ENCODE measurements at regions not wholly inside any gene's neighbourhood (a gene's known extent, or its start where the extent isn't known, plus 50 kb on each side); places are given as distances from the start of the nearest gene placed in this dataset.

DNA sequence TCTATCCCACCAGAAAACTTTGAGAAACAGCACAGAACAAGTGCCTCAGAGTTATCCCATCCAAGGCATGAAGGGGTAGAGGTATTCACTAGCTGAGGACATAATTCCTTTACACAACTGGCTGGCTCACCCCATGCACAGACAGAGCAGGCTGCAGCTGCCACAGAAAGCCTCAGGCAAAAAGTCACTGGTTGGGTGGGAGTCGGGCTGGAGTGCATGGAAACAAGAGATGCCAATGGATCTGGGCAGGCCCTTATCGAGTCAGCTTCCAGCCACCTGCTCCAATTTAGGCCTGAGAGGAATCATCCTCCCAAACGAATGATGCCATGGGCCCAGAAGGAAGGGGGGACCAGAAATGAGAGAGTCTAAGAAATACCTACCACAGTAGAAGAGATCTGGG is 83.0 kb downstream of the RSL24D1 start:
- Histone ChIP-seq H3K14ac (ENCODE audit: low read length) (no peak overlapping the region), H3K23ac (ENCODE audit: low read depth, low read length, poor library complexity) (no peak overlapping the region), H3K18ac (ENCODE audit: low read length) (no peak overlapping the region), H2BK120ac (ENCODE audit: low read depth, low read length) (no peak overlapping the region), H4K91ac (ENCODE audit: low read depth, low read length, poor library complexity) (no peak overlapping the region), H3K4ac (ENCODE audit: low read length) (no peak overlapping the region), H2BK5ac (ENCODE audit: low read length) (no peak overlapping the region), H3K9me3 (replicated peaks in 1 of 2; ENCODE audit: control insufficient read depth in 2 of 2, insufficient read depth in 1 of 2, low read depth in 1 of 2, low read length in 2 of 2) (no peaks in the 10 kb centered on the region), H2BK12ac (ENCODE audit: low read length) (no peak overlapping the region), H3K9ac (ENCODE audit: low read depth, low read length, poor library complexity) (no peak overlapping the region), H3K4me2 (ENCODE audit: insufficient read depth, low read length, poor library complexity, severe bottlenecking) (no peak overlapping the region), H3K4me3 (ENCODE audit: low read length in 2 of 2) (no peak overlapping the region), H3K36me3 (replicated peaks in 1 of 2; ENCODE audit: control insufficient read depth in 2 of 2, insufficient read depth in 2 of 2, low read length in 2 of 2) (no peaks in the 10 kb centered on the region), H2AK5ac (ENCODE audit: low read depth, low read length) (no peak overlapping the region), H3K27me3 (ENCODE audit: control insufficient read depth in 3 of 3, insufficient read depth in 3 of 3, low read depth in 1 of 3, low read length in 3 of 3) (peaks cover 0 to 2% (median 0%) of the 10 kb centered on the region in 3 experiments), H3K79me1 (ENCODE audit: low read depth, low read length) (no peaks in the 10 kb centered on the region), H4K8ac (ENCODE audit: low read depth, low read length) (no peak overlapping the region), H2AFZ (ENCODE audit: low read length) (no peak overlapping the region), H2BK15ac (ENCODE audit: low read length) (no peak overlapping the region), H3K27ac (replicated peaks; ENCODE audit: low read length) (no peak overlapping the region), H3K4me1 (ENCODE audit: control insufficient read depth in 2 of 2, insufficient read depth in 1 of 2, low read depth in 1 of 2, low read length in 2 of 2) (no peaks in the 10 kb centered on the region)
- no CpG with 5 or more reads among the region's 3 CpGs for WGBS, 2 donors (ENCODE audit: extremely low coverage in 2 of 2, insufficient read length in 2 of 2, insufficient replicate concordance in 1 of 2)
- no peak for DNase-seq (ENCODE audit: low spot score)

DNA sequence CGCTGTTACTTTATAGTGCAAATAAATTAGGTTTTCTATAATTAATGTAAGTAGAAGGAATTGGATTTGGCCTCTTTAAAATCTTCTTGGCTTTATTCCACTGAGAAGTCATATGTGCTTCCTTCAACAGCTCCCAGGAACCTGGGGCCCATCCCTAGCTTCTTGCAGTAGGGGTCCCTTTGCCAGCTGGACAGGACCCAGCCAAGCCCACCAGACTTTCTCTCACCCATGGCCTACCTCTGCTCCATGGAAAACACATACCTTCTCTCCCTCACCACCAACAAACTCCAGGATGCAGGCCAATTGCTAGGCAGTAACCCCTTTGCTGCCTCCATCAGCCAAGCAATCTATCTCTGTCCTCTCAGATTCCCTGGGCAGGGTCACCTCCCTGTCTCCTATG is 84.0 kb downstream of the RSL24D1 start:
- H3K9ac ChIP-seq (ENCODE audit: low read depth, low read length, poor library complexity), result no peak overlapping the region
- H3K4me3 ChIP-seq (ENCODE audit: low read length in 2 of 2), result no peak overlapping the region
- no peak overlapping the region for H3K23ac ChIP-seq (ENCODE audit: low read depth, low read length, poor library complexity)
- no peak overlapping the region for H3K18ac ChIP-seq (ENCODE audit: low read length)
- peaks cover 0 to 6% of the 10 kb centered on the region in 2 donors for H3K4me1 ChIP-seq (ENCODE audit: control insufficient read depth in 2 of 2, insufficient read depth in 1 of 2, low read depth in 1 of 2, low read length in 2 of 2)
- H3K79me1 ChIP-seq (ENCODE audit: low read depth, low read length), result no peaks in the 10 kb centered on the region
- no peaks in the 10 kb centered on the region for H3K9me3 ChIP-seq (replicated peaks in 1 of 2; ENCODE audit: control insufficient read depth in 2 of 2, insufficient read depth in 1 of 2, low read depth in 1 of 2, low read length in 2 of 2)
- H3K14ac ChIP-seq (ENCODE audit: low read length), result no peak overlapping the region
- no peak for DNase-seq (ENCODE audit: low spot score)
- H2AFZ ChIP-seq (ENCODE audit: low read length), result no peak overlapping the region
- no CpG with 5 or more reads among the region's 1 CpG for WGBS, 2 donors (ENCODE audit: extremely low coverage in 2 of 2, insufficient read length in 2 of 2, insufficient replicate concordance in 1 of 2)
- no peak overlapping the region for H3K27ac ChIP-seq (replicated peaks; ENCODE audit: low read length)
- H3K27me3 ChIP-seq (ENCODE audit: control insufficient read depth in 3 of 3, insufficient read depth in 3 of 3, low read depth in 1 of 3, low read length in 3 of 3), result peaks cover 0 to 2% (median 0%) of the 10 kb centered on the region in 3 experiments
- H3K4me2 ChIP-seq (ENCODE audit: insufficient read depth, low read length, poor library complexity, severe bottlenecking), result no peak overlapping the region
- H2BK5ac ChIP-seq (ENCODE audit: low read length), result no peak overlapping the region
- H2AK5ac ChIP-seq (ENCODE audit: low read depth, low read length), result no peak overlapping the region
- H4K91ac ChIP-seq (ENCODE audit: low read depth, low read length, poor library complexity), result no peak overlapping the region
- no peak overlapping the region for H2BK120ac ChIP-seq (ENCODE audit: low read depth, low read length)
- no peaks in the 10 kb centered on the region for H3K36me3 ChIP-seq (replicated peaks in 1 of 2; ENCODE audit: control insufficient read depth in 2 of 2, insufficient read depth in 2 of 2, low read length in 2 of 2)
- no peak overlapping the region for H2BK15ac ChIP-seq (ENCODE audit: low read length)
- H2BK12ac ChIP-seq (ENCODE audit: low read length), result no peak overlapping the region
- no peak overlapping the region for H3K4ac ChIP-seq (ENCODE audit: low read length)
- no peak overlapping the region for H4K8ac ChIP-seq (ENCODE audit: low read depth, low read length)

DNA sequence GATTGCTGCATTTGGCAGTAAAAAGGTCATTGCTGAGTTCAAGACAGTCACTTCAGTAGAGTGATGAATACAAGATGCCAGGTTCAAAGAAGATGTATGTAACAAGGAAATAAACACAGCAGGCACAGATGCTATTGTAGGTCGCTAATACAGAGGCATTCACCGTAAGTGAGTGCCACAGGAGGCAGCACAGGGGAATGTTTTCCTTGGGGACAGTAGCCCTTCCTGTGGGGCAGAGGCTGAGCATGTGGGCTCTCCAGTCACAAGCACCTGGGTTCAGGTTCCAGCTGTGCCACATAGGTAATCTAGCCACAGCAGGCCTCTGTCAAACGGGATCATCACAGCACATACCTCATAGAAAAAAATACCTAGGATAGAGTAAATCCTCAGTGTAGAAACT is 86.3 kb downstream of the RSL24D1 start:
- Histone ChIP-seq H3K4me1 (ENCODE audit: control insufficient read depth in 2 of 2, insufficient read depth in 1 of 2, low read depth in 1 of 2, low read length in 2 of 2) (peaks cover 0 to 6% of the 10 kb centered on the region in 2 donors), H2BK5ac (ENCODE audit: low read length) (no peak overlapping the region), H2BK12ac (ENCODE audit: low read length) (no peak overlapping the region), H2AK5ac (ENCODE audit: low read depth, low read length) (no peak overlapping the region), H3K79me1 (ENCODE audit: low read depth, low read length) (no peaks in the 10 kb centered on the region), H3K14ac (ENCODE audit: low read length) (no peak overlapping the region), H3K27ac (replicated peaks; ENCODE audit: low read length) (no peak overlapping the region), H3K23ac (ENCODE audit: low read depth, low read length, poor library complexity) (no peak overlapping the region), H3K4me3 (ENCODE audit: low read length in 2 of 2) (no peak overlapping the region), H2BK120ac (ENCODE audit: low read depth, low read length) (no peak overlapping the region), H4K91ac (ENCODE audit: low read depth, low read length, poor library complexity) (no peak overlapping the region), H3K27me3 (ENCODE audit: control insufficient read depth in 3 of 3, insufficient read depth in 3 of 3, low read depth in 1 of 3, low read length in 3 of 3) (peaks cover 0 to 2% (median 0%) of the 10 kb centered on the region in 3 experiments), H3K36me3 (replicated peaks in 1 of 2; ENCODE audit: control insufficient read depth in 2 of 2, insufficient read depth in 2 of 2, low read length in 2 of 2) (no peaks in the 10 kb centered on the region), H3K9me3 (replicated peaks in 1 of 2; ENCODE audit: control insufficient read depth in 2 of 2, insufficient read depth in 1 of 2, low read depth in 1 of 2, low read length in 2 of 2) (no peaks in the 10 kb centered on the region), H4K8ac (ENCODE audit: low read depth, low read length) (no peak overlapping the region), H3K9ac (ENCODE audit: low read depth, low read length, poor library complexity) (no peak overlapping the region), H2AFZ (ENCODE audit: low read length) (no peak overlapping the region), H2BK15ac (ENCODE audit: low read length) (no peak overlapping the region), H3K18ac (ENCODE audit: low read length) (no peak overlapping the region), H3K4ac (ENCODE audit: low read length) (no peak overlapping the region), H3K4me2 (ENCODE audit: insufficient read depth, low read length, poor library complexity, severe bottlenecking) (no peak overlapping the region)
- no CpG with 5 or more reads among the region's 3 CpGs for WGBS, 2 donors (ENCODE audit: extremely low coverage in 2 of 2, insufficient read length in 2 of 2, insufficient replicate concordance in 1 of 2)
- DNase-seq (ENCODE audit: low spot score), result no peak

DNA sequence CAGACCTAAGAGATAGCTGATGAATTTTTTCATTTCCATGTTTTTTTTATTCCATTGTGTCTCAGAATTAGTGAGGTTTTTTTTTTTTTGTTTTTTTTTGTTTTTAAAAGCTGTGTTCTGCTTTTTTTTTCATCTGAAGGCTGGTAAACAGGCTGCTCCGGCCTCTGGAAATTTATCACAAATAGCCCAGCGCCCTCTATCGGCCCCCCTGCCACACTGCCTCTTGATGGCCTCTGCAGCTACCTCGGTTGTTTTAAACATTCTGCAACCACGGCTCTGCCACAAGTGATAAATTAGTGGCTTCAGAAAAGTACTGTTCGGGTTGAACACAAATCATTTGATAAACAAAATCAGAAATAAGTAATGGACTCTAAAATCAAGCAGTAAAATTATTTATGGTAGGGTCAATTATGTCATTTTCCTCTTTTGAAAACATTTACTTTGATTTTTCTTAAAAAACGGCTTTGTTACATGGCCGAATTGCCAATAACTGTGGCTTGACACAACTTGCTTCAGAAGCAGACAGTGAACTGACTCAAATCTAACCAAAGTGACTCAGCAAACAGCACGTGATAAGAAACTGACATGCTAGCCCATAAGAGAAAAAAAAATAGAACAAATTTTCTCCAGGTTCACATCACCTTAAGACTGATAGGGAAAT is 87.8 kb downstream of the RSL24D1 start:
- no peaks in the 10 kb centered on the region for H3K36me3 ChIP-seq (replicated peaks in 1 of 2; ENCODE audit: control insufficient read depth in 2 of 2, insufficient read depth in 2 of 2, low read length in 2 of 2)
- peaks cover 0 to 6% of the 10 kb centered on the region in 2 donors for H3K4me1 ChIP-seq (ENCODE audit: control insufficient read depth in 2 of 2, insufficient read depth in 1 of 2, low read depth in 1 of 2, low read length in 2 of 2)
- no peaks in the 10 kb centered on the region for H3K9me3 ChIP-seq (replicated peaks in 1 of 2; ENCODE audit: control insufficient read depth in 2 of 2, insufficient read depth in 1 of 2, low read depth in 1 of 2, low read length in 2 of 2)
- no peak overlapping the region for H3K4ac ChIP-seq (ENCODE audit: low read length)
- no peak overlapping the region for H2BK5ac ChIP-seq (ENCODE audit: low read length)
- no peak overlapping the region for H2AK5ac ChIP-seq (ENCODE audit: low read depth, low read length)
- H2AFZ ChIP-seq (ENCODE audit: low read length), result peak overlapping the region; percentile 86
- H4K91ac ChIP-seq (ENCODE audit: low read depth, low read length, poor library complexity), result no peak overlapping the region
- no CpG with 5 or more reads among the region's 9 CpGs for whole genome bisulfite sequencing, 2 donors (ENCODE audit: extremely low coverage in 2 of 2, insufficient read length in 2 of 2, insufficient replicate concordance in 1 of 2)
- no peak overlapping the region for H2BK15ac ChIP-seq (ENCODE audit: low read length)
- H3K79me1 ChIP-seq (ENCODE audit: low read depth, low read length), result no peaks in the 10 kb centered on the region
- H3K18ac ChIP-seq (ENCODE audit: low read length), result no peak overlapping the region
- H3K27ac ChIP-seq (replicated peaks; ENCODE audit: low read length), result no peak overlapping the region
- H2BK12ac ChIP-seq (ENCODE audit: low read length), result no peak overlapping the region
- no peak overlapping the region for H3K4me3 ChIP-seq (ENCODE audit: low read length in 2 of 2)
- H3K27me3 ChIP-seq (ENCODE audit: control insufficient read depth in 3 of 3, insufficient read depth in 3 of 3, low read depth in 1 of 3, low read length in 3 of 3), result peaks cover 0 to 7% (median 0%) of the 10 kb centered on the region in 3 experiments
- no peak overlapping the region for H3K9ac ChIP-seq (ENCODE audit: low read depth, low read length, poor library complexity)
- no peak overlapping the region for H2BK120ac ChIP-seq (ENCODE audit: low read depth, low read length)
- no peak overlapping the region for H3K4me2 ChIP-seq (ENCODE audit: insufficient read depth, low read length, poor library complexity, severe bottlenecking)
- H3K14ac ChIP-seq (ENCODE audit: low read length), result no peak overlapping the region
- H3K23ac ChIP-seq (ENCODE audit: low read depth, low read length, poor library complexity), result no peak overlapping the region
- peak; percentile 67 for DNase-seq (ENCODE audit: low spot score)
- H4K8ac ChIP-seq (ENCODE audit: low read depth, low read length), result no peak overlapping the region

Data from neuronal stem cell (in vitro differentiated cells).